MCF 10A (cell line): ENCODE measurements at regions not wholly inside any gene's neighbourhood (a gene's known extent, or its start where the extent isn't known, plus 50 kb on each side); places are given as distances from the start of the nearest gene placed in this dataset.

Source experiments
- BruUV-seq: library from RNA; stranded (reverse); fragments of 400-500 nt; replicated peaks from 2 replicates; lab custom pipeline; 2021; lab: Mats Ljungman, UMichigan
- CTCF ChIA-PET: fragments of 300-600 bp; sonication (Branson Sonifier 250); formaldehyde crosslinking; extraction: SDS; loops from one replicate; lab custom pipeline; 2021; ENCODE audit warnings: antibody characterized with exemption, inconsistent platforms; lab: Yijun Ruan, JAX
- POLR2A ChIA-PET: fragments of 300-600, 350-650 bp; sonication (Branson Sonifier 250); formaldehyde crosslinking; extraction: SDS; loops from one replicate; lab custom pipeline; 2020; ENCODE audit warnings: antibody characterized with exemption, inconsistent platforms; lab: Yijun Ruan, JAX
- DNase-seq: peaks from one replicate; pipeline ENCODE4 v3.0.0-alpha.2; 2018; ENCODE audit not compliant: unreplicated experiment
- H3K27ac Mint-ChIP-seq: one replicate; pipeline ENCODE4 v1.8.0; 2022; ENCODE audit warnings: mild to moderate bottlenecking, low read depth, mixed read lengths; ENCODE audit not compliant: unreplicated experiment
- H3K27me3 Mint-ChIP-seq: one replicate; pipeline ENCODE4 v1.8.0; 2022; ENCODE audit warnings: mixed read lengths; ENCODE audit not compliant: insufficient read depth, unreplicated experiment
- H3K36me3 Mint-ChIP-seq: one replicate; pipeline ENCODE4 v1.8.0; 2022; ENCODE audit warnings: mild to moderate bottlenecking, moderate library complexity, mixed read lengths; ENCODE audit not compliant: insufficient read depth, unreplicated experiment
- H3K4me1 Mint-ChIP-seq: one replicate; pipeline ENCODE4 v1.8.0; 2022; ENCODE audit warnings: mixed read lengths; ENCODE audit not compliant: insufficient read depth, unreplicated experiment
- H3K4me3 Mint-ChIP-seq: one replicate; pipeline ENCODE4 v1.8.0; 2022; ENCODE audit warnings: mild to moderate bottlenecking, moderate library complexity, mixed read lengths; ENCODE audit not compliant: unreplicated experiment
- H3K9me3 Mint-ChIP-seq: one replicate; pipeline ENCODE4 v1.8.0; 2022; ENCODE audit warnings: mixed read lengths; ENCODE audit not compliant: unreplicated experiment
- intact Hi-C: fragments of 100-400 bp; cut with micrococcal nuclease; formaldehyde crosslinking; loops from 2 replicates; pipeline ENCODE4 v1.14.1; 2022
- TF ChIP-seq, protein P1 (sequence below): fragments of 200-600 bp; IDR thresholded peaks from one replicate; pipeline ENCODE4 v1.8.0; 2022; ENCODE audit warnings: antibody characterized with exemption, mild to moderate bottlenecking; ENCODE audit not compliant: unreplicated experiment

DNA sequence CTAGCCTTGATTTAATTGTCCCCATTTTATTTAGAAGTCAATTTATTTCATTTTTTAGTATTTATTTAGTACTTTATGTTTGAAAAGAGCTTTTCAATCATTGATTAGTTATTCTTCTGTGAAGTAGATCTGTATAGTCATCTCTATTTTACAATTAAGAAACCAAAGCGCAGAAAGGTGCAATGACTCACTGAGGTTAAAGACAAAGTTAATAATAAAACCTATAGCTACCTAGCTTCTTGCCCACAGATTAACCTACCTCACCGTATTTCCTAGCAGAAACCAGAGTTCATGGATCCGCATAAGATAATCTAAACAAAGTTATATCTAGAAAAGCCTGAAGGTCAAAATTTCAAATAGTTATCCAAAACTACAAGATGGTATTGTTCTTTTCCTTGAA lies 176.4 kb downstream of the GRIN2B start:
- ChIA-PET CTCF (interaction anchor here (0.6 kb wide), 1 partner anchor 556 kb away, joined by 3 read pairs; no protein-coding TSS in a partner anchor), POLR2A (no interaction called here)
- no peak for DNase-seq
- Mint-ChIP-seq H3K36me3 (no peaks in the 10 kb centered on the region), H3K4me1 (no peaks in the 10 kb centered on the region), H3K4me3 (no peak overlapping the region), H3K27ac (no peak overlapping the region), H3K27me3 (no peaks in the 10 kb centered on the region), H3K9me3 (no peaks in the 10 kb centered on the region)
- BruUV-seq = no TSS peak
- intact Hi-C loops = no loop called here
- TF ChIP-seq, protein P1, sequence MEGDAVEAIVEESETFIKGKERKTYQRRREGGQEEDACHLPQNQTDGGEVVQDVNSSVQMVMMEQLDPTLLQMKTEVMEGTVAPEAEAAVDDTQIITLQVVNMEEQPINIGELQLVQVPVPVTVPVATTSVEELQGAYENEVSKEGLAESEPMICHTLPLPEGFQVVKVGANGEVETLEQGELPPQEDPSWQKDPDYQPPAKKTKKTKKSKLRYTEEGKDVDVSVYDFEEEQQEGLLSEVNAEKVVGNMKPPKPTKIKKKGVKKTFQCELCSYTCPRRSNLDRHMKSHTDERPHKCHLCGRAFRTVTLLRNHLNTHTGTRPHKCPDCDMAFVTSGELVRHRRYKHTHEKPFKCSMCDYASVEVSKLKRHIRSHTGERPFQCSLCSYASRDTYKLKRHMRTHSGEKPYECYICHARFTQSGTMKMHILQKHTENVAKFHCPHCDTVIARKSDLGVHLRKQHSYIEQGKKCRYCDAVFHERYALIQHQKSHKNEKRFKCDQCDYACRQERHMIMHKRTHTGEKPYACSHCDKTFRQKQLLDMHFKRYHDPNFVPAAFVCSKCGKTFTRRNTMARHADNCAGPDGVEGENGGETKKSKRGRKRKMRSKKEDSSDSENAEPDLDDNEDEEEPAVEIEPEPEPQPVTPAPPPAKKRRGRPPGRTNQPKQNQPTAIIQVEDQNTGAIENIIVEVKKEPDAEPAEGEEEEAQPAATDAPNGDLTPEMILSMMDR = no peak

DNA sequence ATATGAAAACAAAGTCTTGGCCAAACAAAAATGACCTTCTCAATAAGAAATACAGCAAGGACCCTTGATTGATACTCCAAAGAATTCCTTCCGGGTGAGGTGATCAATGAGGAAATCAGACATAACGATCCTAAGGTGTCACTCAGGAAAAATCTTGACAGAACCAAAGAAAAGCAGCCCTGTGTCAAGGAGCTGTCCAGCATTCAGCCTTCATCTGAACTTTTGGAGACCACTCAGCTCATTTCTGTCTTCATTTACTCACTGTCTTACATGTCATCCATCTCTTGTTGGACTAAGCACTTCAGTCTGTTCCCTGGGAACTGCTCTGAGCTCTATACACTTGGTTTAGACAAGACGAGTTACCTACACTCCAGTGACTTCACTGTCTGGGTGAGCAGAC lies 179.9 kb downstream of the GRIN2B start:
- BruUV-seq = no TSS peak
- no peak for DNase-seq
- Mint-ChIP-seq H3K4me1 (no peaks in the 10 kb centered on the region), H3K9me3 (no peaks in the 10 kb centered on the region), H3K27me3 (no peaks in the 10 kb centered on the region), H3K4me3 (no peak overlapping the region), H3K27ac (no peak overlapping the region), H3K36me3 (no peaks in the 10 kb centered on the region)
- POLR2A ChIA-PET = interaction anchor here (0.5 kb wide), 1 partner anchor 39 kb away, joined by 4 read pairs; no protein-coding TSS in a partner anchor
- intact Hi-C loops = no loop called here
- CTCF ChIA-PET = no interaction called here
- TF ChIP-seq, protein P1 = no peak

DNA sequence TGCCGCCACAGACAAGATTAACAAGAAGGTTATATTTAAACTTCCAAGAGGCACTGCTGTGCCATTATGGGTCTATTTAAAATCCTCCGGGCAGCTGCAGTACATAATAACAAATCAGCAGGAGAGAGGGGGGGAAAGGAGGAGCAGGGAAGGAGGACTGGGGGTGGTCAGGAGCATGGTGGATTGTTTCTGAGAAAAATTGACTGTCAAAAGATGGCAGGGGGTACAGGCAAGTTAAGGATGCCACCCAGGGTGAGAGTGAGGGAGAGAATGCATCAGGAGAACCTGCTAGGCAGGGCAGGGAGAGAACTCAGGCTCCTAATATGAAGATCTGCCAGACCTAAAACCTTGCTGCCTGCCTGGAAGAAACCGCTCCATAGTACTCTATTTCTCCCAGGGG lies 181.8 kb downstream of the GRIN2B start:
- Mint-ChIP-seq H3K36me3 (no peaks in the 10 kb centered on the region), H3K4me3 (no peak overlapping the region), H3K27ac (no peak overlapping the region), H3K9me3 (no peaks in the 10 kb centered on the region), H3K27me3 (no peaks in the 10 kb centered on the region), H3K4me1 (no peaks in the 10 kb centered on the region)
- no peak for DNase-seq
- CTCF ChIA-PET = no interaction called here
- intact Hi-C loops = no loop called here
- no TSS peak for BruUV-seq
- TF ChIP-seq, protein P1 = no peak
- POLR2A ChIA-PET = no interaction called here

DNA sequence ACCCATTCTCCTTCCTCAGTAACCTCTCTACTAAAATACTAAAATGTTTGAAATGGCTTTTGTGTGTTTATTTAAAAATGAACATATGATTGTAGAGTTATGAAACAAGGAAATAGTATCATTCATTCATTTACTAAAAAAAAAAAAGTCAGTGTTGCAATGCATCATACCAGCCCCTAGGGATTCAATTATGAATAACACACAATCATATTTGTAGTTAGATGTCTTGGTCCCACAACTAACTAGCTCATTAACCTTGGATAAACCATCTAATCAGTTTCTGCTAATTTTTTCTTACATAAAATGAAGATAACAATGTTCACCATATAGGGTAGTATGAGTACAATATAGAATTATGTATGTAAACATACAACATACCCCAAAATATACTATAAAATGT lies 183.2 kb downstream of the GRIN2B start:
- no peak overlapping the region for H3K27ac Mint-ChIP-seq
- no peak overlapping the region for H3K4me3 Mint-ChIP-seq
- no peaks in the 10 kb centered on the region for H3K4me1 Mint-ChIP-seq
- no peak for DNase-seq
- intact Hi-C loops = no loop called here
- no peaks in the 10 kb centered on the region for H3K27me3 Mint-ChIP-seq
- TF ChIP-seq, protein P1 = no peak
- H3K36me3 Mint-ChIP-seq = no peaks in the 10 kb centered on the region
- BruUV-seq = no TSS peak
- ChIA-PET CTCF (no interaction called here), POLR2A (interaction anchor here (0.6 kb wide), 1 partner anchor 408 kb away, joined by 4 read pairs; no protein-coding TSS in a partner anchor)
- H3K9me3 Mint-ChIP-seq = no peaks in the 10 kb centered on the region
